Kidney capillary endothelial cell (primary cell): ENCODE measurements at regions not wholly inside any gene's neighbourhood (a gene's known extent, or its start where the extent isn't known, plus 50 kb on each side); places are given as distances from the start of the nearest gene placed in this dataset.
"Not testable (repeated sequence)": the region's sequence is repeated elsewhere in the genome, so short reads cannot be mapped to it uniquely, and the experiment has no call there.

Experiments
- DNase-seq: peaks from one replicate; pipeline ENCODE4 v3.0.0-alpha.2; 2018; ENCODE audit warnings: low spot score

- no peak for DNase-seq
Observed at GRCh38 chr7:37546677-37547076, 98.0 kb upstream of the ELMO1 start.

- DNase-seq, result no peak
Observed at GRCh38 chr7:37549076-37549931, 100.6 kb upstream of the ELMO1 start.

DNA sequence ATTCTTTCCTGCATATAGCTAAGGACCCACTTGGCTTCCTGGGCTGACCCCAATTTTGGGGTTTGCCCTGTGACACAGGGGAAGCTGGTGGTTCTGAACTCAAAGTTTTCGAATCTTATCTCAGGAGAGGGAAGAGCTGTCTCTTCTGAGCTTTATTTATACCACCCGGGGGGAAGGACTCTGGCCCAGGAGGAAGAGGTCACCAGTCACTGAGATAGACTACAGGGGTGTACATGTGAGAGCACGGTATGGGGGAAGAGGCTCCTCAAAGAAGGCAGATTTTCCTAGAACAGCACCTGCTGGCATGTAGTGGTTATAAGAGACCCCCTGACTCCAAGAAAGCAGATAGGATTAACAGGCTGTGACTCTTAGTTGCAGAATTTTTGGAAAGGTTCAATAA lies 101.8 kb upstream of the ELMO1 start:
- no peak for DNase-seq

DNA sequence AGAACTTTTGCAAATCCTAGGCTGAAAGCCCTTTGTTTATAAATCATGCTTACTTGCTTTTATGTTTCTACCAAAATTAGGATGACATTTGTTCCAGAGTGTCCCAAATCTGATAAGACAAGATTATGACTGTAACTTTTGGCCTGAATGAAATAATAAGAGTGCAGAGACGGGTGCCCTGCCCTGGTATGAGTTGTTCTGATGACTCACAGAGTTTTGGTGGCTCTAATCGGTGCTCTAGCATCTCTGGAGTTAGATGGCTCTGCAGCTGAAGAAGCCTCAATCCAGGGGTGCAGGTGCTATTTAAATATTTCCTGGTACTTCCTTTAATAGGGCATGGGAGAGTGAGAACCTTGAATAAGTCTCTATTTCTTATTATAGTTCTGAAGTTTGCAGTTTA lies 102.2 kb upstream of the ELMO1 start:
- no peak for DNase-seq

DNA sequence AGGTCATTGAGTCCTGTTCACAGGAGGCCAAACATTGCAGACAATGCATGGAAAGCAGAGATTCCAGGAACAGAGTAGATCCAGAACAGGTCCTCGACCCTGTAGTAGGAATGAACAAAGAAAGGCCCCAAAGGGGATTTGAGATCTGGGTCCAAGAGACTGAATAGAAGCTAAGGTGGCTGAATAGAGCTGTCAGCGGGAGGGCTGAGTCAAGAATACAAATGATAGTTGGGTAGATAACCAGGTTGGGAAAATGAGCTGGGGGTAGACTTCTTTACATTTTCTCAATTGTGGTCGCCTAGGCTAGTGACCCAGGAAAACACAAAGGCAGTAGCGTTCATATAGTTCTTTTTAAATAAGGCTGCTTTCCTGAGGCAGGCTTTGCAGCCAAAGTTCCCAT lies 103.4 kb upstream of the ELMO1 start:
- no peak for DNase-seq

GRCh38 chr7:37552439-37552838 lies 103.8 kb upstream of the ELMO1 start:
- DNase-seq, result not testable (repeated sequence)

- DNase-seq, result no peak
Observed at GRCh38 chr7:37555528-37555927, 106.9 kb upstream of the ELMO1 start.

DNA sequence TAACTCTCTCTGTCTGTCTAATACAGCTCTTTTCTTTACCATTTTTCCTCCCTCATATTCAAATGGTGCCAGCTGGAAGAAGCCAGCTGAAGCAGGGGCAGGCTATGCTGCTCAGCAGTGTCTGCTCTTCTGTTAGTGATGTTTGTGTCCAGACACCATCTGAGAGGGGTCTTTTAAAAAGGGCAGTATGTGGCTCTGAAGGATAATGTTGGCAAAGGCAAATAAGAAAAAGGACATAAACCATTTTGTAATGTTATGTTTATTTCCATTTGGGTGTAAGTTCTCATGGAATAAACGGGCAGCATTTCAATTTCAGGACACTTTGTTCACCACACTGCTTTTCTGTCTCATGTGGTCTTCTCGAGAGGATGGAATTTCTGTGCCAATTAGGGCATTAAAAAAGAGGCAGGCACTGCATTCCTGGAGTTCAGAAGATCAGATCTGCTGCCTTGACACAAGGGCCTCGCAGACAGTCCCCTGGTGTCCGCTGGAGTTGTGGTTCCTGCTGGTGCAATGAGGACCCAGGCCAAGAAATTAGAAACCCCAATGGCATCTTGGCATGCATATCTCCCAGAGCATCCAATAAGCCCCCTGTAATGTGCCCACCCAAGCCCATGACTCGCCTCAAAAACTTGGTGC lies 109.0 kb upstream of the ELMO1 start:
- no peak for DNase-seq

- DNase-seq, result no peak
Observed at GRCh38 chr7:37558320-37559096, 109.8 kb upstream of the ELMO1 start.

- DNase-seq, result no peak
Observed at GRCh38 chr7:37570145-37570544, 113.4 kb upstream of the GPR141 start.

DNA sequence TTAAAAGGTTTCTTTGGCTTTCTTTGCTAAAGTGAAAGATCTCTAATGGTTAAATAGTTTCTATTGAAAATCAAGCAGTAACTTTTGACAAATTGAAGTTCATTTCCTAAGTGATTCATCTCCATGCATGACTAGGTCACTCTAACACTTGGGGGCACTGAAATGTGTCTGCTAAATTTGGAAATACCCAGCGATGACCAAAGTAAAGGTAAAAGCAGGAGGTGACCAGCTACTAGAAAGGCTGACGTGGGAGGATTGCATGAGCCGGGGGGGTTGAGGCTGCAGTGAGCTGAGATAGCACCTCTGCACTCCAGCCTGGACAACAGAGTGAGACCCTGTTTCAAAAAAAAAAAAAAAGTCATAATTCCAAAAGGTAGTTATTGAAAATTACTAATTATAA lies 111.8 kb upstream of the GPR141 start:
- no peak for DNase-seq

- no peak for DNase-seq
Observed at GRCh38 chr7:37577412-37577811, 106.2 kb upstream of the GPR141 start.

DNA sequence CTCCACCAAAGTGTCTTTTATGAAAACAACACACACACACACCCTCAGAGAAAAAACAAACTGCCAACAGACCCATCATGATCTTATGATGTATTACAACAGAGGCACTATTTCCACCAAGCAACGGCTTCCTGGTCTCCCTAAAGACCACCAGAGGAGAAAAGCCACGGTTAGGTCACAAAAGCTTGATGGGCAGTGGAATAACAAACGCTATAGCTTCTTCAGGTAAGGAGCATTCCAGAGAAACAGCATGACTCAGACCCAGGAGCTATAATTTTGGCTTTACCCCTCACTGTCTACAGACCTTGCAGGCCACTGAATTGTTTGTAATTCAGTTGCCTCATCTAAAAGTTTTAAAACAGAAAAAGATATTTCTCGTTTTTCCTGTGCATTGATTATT lies 105.7 kb upstream of the GPR141 start:
- DNase-seq, result no peak

DNA sequence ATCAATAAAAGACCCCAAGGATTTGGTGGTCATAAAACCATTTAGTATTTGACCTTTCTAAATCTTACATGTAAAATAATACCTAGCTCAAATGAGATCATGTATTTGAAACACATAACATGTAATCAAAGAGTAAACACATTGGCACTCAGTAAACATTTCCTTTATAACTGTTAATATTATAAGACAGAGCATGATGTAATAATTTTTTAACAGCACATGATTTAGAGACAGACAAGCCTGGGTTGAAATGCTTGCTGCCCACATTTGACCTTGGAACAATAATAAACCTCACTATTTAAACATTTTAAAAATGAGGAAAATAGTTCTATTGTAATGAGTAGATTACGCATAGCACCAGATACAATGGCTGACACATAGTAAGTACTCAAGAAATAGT lies 105.2 kb upstream of the GPR141 start:
- DNase-seq, result no peak

DNA sequence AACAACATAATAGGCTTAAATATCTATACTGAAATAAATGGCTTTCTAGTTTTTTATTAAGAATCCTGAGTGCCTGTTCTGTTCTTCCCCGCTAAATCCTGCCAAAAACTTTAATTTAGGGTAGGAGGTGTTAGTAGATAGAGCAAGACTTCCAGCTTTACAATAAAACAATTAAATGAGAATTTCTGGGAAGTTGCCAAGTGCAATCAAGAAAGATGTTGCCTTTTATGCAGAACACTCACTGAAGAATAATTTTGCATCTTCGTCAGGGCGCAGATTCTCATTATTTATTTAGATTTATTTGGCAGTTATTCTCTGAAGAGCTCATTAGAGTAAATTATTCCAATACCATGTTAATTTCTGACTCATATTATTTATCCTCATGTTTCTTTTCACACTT lies 103.2 kb upstream of the GPR141 start:
- no peak for DNase-seq

DNA sequence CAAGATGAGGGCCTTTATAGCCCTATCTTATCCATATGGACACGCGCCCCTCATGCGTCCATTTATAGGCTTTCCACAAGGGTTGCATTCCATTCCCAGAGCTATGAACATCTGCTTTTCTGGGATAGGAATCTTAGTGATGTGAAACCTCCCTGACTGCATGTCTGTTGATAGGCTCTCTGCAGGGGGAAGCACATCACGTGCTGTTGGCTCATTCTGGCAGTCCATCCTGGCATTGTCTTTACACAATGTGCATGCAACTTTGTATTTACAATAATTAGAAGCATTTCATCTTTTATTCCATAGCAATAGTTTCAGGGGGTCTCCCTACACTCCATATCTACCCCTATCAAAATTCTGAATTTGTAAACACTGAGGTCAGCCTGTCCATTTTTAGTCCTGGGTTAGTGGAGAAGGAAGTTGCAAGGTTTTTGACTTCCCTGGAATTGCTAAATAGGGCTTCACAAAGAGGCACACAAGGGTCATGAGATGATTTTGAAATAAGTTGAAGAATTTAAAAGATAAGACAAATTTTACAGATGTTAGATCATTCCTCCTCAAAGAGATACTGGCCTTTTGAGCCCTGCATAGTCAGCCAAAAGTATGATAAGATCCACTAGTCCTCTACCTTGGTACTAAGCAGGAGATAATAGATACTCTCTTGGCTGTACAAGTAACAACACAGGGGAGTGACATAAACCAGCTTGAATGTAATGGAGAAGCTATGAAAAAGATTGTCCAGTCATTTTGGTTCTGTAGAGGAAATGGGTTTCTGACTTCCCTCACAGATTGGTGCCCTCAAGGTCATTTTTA lies 98.7 kb upstream of the GPR141 start:
- DNase-seq, result not testable (repeated sequence)

DNA sequence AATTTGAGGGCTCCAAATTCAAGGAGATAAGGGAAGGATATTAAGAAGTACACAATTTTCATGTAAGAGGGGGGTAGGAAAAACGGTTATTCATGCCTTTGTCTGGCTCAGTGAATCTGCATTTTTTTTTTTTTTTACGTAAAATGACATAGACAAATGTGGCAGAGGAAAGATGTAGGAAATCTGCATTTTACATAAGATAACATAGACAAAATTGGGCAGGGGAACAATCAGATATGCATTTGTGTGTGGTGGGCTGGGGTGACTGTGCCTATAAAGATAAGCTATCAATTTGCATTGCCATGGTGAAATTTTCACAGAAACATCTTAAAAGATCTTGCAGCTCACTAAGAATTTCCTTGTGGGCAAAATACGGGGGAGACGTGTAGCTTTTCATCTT lies 92.7 kb upstream of the GPR141 start:
- DNase-seq, result no peak

DNA sequence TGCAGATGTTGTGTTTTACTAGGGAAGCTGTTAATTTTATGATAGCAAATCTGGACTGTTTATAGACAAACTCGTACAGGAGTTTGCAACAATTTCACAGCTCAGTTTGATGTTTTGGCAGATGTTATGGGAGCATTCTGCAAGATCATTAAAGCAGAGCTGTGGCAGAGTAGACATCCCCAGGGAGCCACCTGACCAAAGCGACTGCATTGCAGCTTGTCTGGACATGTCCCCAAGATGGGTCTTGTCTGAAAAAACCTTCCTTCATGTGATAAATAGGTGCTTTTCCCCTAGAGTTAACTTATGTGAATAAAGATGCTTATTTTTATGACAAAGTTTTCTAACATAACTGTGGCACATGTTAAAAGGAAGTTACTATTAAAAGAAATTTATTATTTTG lies 91.2 kb upstream of the GPR141 start:
- DNase-seq, result no peak

- DNase-seq, result no peak
Observed at GRCh38 chr7:37594602-37595001, 89.0 kb upstream of the GPR141 start.

DNA sequence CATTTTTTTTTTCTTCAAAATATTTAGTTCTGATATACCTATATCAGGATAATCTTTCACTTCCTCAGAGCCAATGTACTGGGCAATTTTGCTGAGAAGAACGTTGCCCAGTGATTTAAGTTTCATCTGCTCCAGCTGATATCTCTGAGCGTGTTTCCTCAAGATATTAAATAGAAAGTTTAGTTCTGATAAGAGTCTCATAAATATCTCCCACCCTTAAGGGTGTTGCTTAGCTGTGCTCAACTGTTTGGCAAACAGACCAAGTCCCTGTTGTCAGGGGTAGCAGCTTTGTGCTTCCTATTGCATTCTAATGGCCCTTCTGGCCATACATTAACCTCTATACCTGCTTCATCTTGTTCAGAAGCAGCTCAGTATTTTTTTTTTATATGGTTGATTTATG lies 84.7 kb upstream of the GPR141 start:
- DNase-seq, result no peak

GRCh38 chr7:37601321-37601720 lies 82.2 kb upstream of the GPR141 start:
- no peak for DNase-seq

DNA sequence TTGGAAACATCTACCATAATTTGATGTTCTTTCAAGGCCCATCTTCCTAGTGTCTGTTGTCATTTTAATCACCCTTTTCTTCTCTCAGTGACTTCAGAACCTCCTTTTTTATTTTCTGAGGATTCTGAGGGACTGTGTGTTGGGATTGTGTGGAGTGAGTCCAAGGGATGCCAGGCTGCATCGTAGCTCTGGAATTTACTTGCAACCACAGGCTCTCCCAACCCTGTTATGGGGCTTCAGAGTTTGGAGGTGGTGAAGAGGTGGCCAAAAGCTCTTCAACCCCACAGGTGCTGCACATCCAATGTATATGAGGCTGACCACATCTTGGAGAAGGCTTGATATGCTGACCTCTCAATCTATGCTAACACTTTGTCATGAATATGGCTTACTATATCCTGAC lies 79.5 kb upstream of the GPR141 start:
- DNase-seq, result no peak
